ENCODE measurements at regions not wholly inside any gene's neighbourhood (a gene's known extent, or its start where the extent isn't known, plus 50 kb on each side); places are given as distances from the start of the nearest gene placed in this dataset.

- TF ChIP-seq REST (IDR thresholded peaks at IDR 0.05; ENCODE audit: insufficient replicate concordance, low read depth) = no peak
- no peak for TF ChIP-seq CTCF (IDR thresholded peaks at IDR 0.05; ENCODE audit: insufficient read depth, low read length)
- TF ChIP-seq GABPA (IDR thresholded peaks at IDR 0.05; ENCODE audit: low read depth) = no peak
- TF ChIP-seq POLR2AphosphoS5 (IDR thresholded peaks at IDR 0.05; ENCODE audit: low read depth) = no peak
Measured at GRCh38 chr12:112591488-112591887, 172.7 kb downstream of the PTPN11 start.
